Upper lobe of left lung (tissue), 4 donors: ENCODE measurements at regions not wholly inside any gene's neighbourhood (a gene's known extent, or its start where the extent isn't known, plus 50 kb on each side); places are given as distances from the start of the nearest gene placed in this dataset.

Experiments
- CTCF ChIP-seq, 6 experiments: fragments of 450-650 bp in 4 of 6; fragments of 200-600 bp in 2 of 6; sonication (generic) in 2 of 6; IDR thresholded peaks; one replicate each; pipeline ENCODE4 v1.5.1; 2016 to 2019; ENCODE audit warnings: antibody characterized with exemption in 6 of 6
- EP300 ChIP-seq, 4 donors: sonication (generic); formaldehyde crosslinking; IDR thresholded peaks; one replicate each; pipeline ENCODE4 v1.5.1; 2017; ENCODE audit warnings: antibody characterized with exemption in 4 of 4, control low read depth in 2 of 4
- POLR2A ChIP-seq, 4 donors: fragments of 450-650 bp; IDR thresholded peaks; one replicate each; pipeline ENCODE4 v1.5.1; 2016 to 2017; ENCODE audit warnings: antibody characterized with exemption in 4 of 4, mild to moderate bottlenecking in 2 of 4
- POLR2AphosphoS5 ChIP-seq, 2 donors: sonication (generic); formaldehyde crosslinking; IDR thresholded peaks; one replicate each; pipeline ENCODE4 v1.5.1; 2017; ENCODE audit warnings: antibody characterized with exemption in 2 of 2

GRCh38 chr6:81023709-81024108 lies 728.8 kb downstream of the TENT5A start:
- no peak for TF ChIP-seq POLR2A (IDR thresholded peaks at IDR 0.05)
- no peak for TF ChIP-seq CTCF (IDR thresholded peaks at IDR 0.05)
- no peak for TF ChIP-seq EP300 (IDR thresholded peaks at IDR 0.05)
- no peak for TF ChIP-seq POLR2AphosphoS5 (IDR thresholded peaks at IDR 0.05)
